GM23248 (cell line): ENCODE measurements at regions not wholly inside any gene's neighbourhood (a gene's known extent, or its start where the extent isn't known, plus 50 kb on each side); places are given as distances from the start of the nearest gene placed in this dataset. TPM values are rescaled to one million over a fixed set of nuclear protein-coding genes. Genes with fewer than 3 reads are reported as not detected.

Experiments used
- DNase-seq: peaks from one replicate; pipeline ENCODE4 v3.0.0-alpha.2; 2015
- H2AFZ ChIP-seq: fragments of 200-600 bp; sonication (generic); 2 replicates; pipeline ENCODE4 v1.6.1; 2016; ENCODE audit warnings: antibody characterized with exemption
- H3F3A ChIP-seq: fragments of 200-600 bp; sonication (generic); 2 replicates; pipeline ENCODE4 v1.6.1; 2016; ENCODE audit warnings: mild to moderate bottlenecking, antibody characterized with exemption, mixed run types; ENCODE audit not compliant: insufficient read depth
- H3K27ac ChIP-seq: fragments of 200-600 bp; sonication (generic); 2 replicates; pipeline ENCODE4 v1.5.1; 2016; ENCODE audit warnings: mild to moderate bottlenecking
- H3K27me3 ChIP-seq: fragments of 200-600 bp; sonication (generic); replicated peaks from 2 replicates; pipeline ENCODE4 v1.6.1; 2016; ENCODE audit warnings: mild to moderate bottlenecking; ENCODE audit not compliant: insufficient read depth
- H3K36me3 ChIP-seq: fragments of 200-600 bp; sonication (generic); 2 replicates; pipeline ENCODE4 v1.6.1; 2016; ENCODE audit warnings: low read depth, mild to moderate bottlenecking
- H3K4me1 ChIP-seq: fragments of 200-600 bp; sonication (generic); 2 replicates; pipeline ENCODE4 v1.6.1; 2016; ENCODE audit warnings: mild to moderate bottlenecking; ENCODE audit not compliant: insufficient read depth
- H3K4me2 ChIP-seq: fragments of 200-600 bp; sonication (generic); one replicate; pipeline ENCODE4 v1.6.1; 2016; ENCODE audit warnings: mild to moderate bottlenecking; ENCODE audit not compliant: unreplicated experiment
- H3K4me3 ChIP-seq: fragments of 200-600 bp; sonication (generic); 2 replicates; pipeline ENCODE4 v1.5.1; 2016; ENCODE audit warnings: mild to moderate bottlenecking
- H3K79me2 ChIP-seq: fragments of 200-600 bp; sonication (generic); 2 replicates; pipeline ENCODE4 v1.6.1; 2016; ENCODE audit warnings: mild to moderate bottlenecking; ENCODE audit not compliant: insufficient read depth
- H3K9ac ChIP-seq: fragments of 200-600 bp; sonication (generic); 2 replicates; pipeline ENCODE4 v1.6.1; 2016; ENCODE audit warnings: mild to moderate bottlenecking
- H3K9me2 ChIP-seq: fragments of 200-600 bp; sonication (generic); 2 replicates; pipeline ENCODE4 v1.6.1; 2016; ENCODE audit warnings: mixed run types, mild to moderate bottlenecking, moderate library complexity; ENCODE audit not compliant: insufficient read depth
- H3K9me3 ChIP-seq: fragments of 200-600 bp; sonication (generic); one replicate; pipeline ENCODE4 v1.6.1; 2017; ENCODE audit warnings: low read depth
- H4K20me1 ChIP-seq: fragments of 200-600 bp; sonication (generic); 2 replicates; pipeline ENCODE4 v1.6.0; 2016; ENCODE audit not compliant: insufficient read depth
- EZH2 ChIP-seq: fragments of 200-600 bp; sonication (generic); IDR thresholded peaks from 2 replicates; pipeline ENCODE4 v1.6.1; 2018; ENCODE audit warnings: antibody characterized with exemption, mild to moderate bottlenecking; ENCODE audit not compliant: insufficient read depth, poor library complexity, severe bottlenecking
- EZH2phosphoT487 ChIP-seq: fragments of 200-600 bp; sonication (generic); IDR thresholded peaks from 2 replicates; pipeline ENCODE4 v1.6.1; 2018; ENCODE audit warnings: antibody characterized with exemption, moderate library complexity, mild to moderate bottlenecking, low read depth; ENCODE audit not compliant: insufficient read depth
- WGBS, 2 experiments: methylation state at CpG; one replicate each; pipeline ENCODE4 v1.1.6; 2015 to 2017; ENCODE audit warnings: low lambda C conversion rate in 2 of 2, low coverage in 1 of 2; ENCODE audit errors: missing lambda C conversion rate in 2 of 2; 5-methylcytosine and 5-hydroxymethylcytosine counted together
- in situ Hi-C: fragments of 300-500 bp; cut with MboI; formaldehyde crosslinking; loops from 2 replicates; pipeline ENCODE4 v1.15.0; 2020
- microRNA-seq: library from miRNA; unstranded; fragments of <30 nt; microRNA quantifications from one replicate; pipeline ENCODE4, GENCODE V29; 2016; ENCODE audit warnings: borderline number of aligned reads
- small RNA-seq: library from RNA; depleted of rRNA; stranded (forward); fragments of <200 nt; gene quantifications from one replicate; pipeline ENCODE3, GENCODE V24; 2014; ENCODE audit warnings: low read depth, low replicate concordance

- H3K4me3 ChIP-seq: no peak overlapping the region
- no peaks in the 10 kb centered on the region for H3F3A ChIP-seq
- WGBS, 2 experiments: 36 to 43% methylated on average over 4 of the region's 4 CpGs
- no peak for TF ChIP-seq EZH2
- TF ChIP-seq EZH2phosphoT487: no peak
- no peak for DNase-seq
- H3K36me3 ChIP-seq: no peaks in the 10 kb centered on the region
- no peaks in the 10 kb centered on the region for H3K9me3 ChIP-seq
- no peaks in the 10 kb centered on the region for H4K20me1 ChIP-seq
- H3K9me2 ChIP-seq: no peaks in the 10 kb centered on the region
- H3K79me2 ChIP-seq: no peaks in the 10 kb centered on the region
- H3K4me2 ChIP-seq: no peak overlapping the region
- no peak overlapping the region for H2AFZ ChIP-seq
- no peaks in the 10 kb centered on the region for H3K4me1 ChIP-seq
- 0 out of 2 replicates have a peak, but pooled peaks cover 6% of the 10 kb centered on the region for H3K27me3 ChIP-seq
- H3K9ac ChIP-seq: no peak overlapping the region
- no peak overlapping the region for H3K27ac ChIP-seq
- in situ Hi-C loops: no loop called here
Observed at GRCh38 chr11:104222464-104222863, 58.5 kb upstream of the PDGFD start.

DNA sequence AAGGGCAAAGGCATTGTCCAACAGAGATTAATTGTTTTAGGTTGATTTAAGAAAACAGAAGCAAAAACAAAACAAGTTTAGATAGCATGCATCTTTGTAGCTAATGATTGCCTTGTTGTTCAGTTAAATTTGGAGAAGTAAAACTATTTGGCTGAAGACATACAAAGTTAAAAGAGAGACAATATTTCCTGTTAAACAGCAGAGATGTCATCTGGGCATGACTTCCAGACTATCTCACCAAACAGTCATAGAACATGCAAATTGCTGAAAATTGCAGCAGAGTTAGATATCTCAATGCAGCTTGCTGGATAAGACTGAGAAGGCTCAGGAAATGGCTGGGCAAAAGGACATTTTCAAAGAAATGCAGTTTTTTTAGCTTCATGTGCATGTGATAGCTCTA lies 57.5 kb upstream of the PDGFD start:
- H2AFZ ChIP-seq: no peak overlapping the region
- H3K79me2 ChIP-seq: no peaks in the 10 kb centered on the region
- H4K20me1 ChIP-seq: no peaks in the 10 kb centered on the region
- in situ Hi-C loops: no loop called here
- no peak overlapping the region for H3K27ac ChIP-seq
- H3K4me2 ChIP-seq: no peak overlapping the region
- no peaks in the 10 kb centered on the region for H3K4me1 ChIP-seq
- H3K4me3 ChIP-seq: no peak overlapping the region
- no peaks in the 10 kb centered on the region for H3K9me2 ChIP-seq
- 0 out of 2 replicates have a peak, but pooled peaks cover 6% of the 10 kb centered on the region for H3K27me3 ChIP-seq
- no peaks in the 10 kb centered on the region for H3F3A ChIP-seq
- TF ChIP-seq EZH2: no peak
- TF ChIP-seq EZH2phosphoT487: no peak
- no peaks in the 10 kb centered on the region for H3K36me3 ChIP-seq
- no peaks in the 10 kb centered on the region for H3K9me3 ChIP-seq
- H3K9ac ChIP-seq: no peak overlapping the region
- no peak for DNase-seq

- TF ChIP-seq EZH2 (no peak), EZH2phosphoT487 (no peak)
- H3K27ac ChIP-seq: no peak overlapping the region
- no peaks in the 10 kb centered on the region for H3K36me3 ChIP-seq
- no peaks in the 10 kb centered on the region for H3K4me1 ChIP-seq
- WGBS, 2 experiments: 2 to 22% methylated on average over 3 of the region's 3 CpGs
- peak; percentile 18 for DNase-seq
- H3K79me2 ChIP-seq: no peaks in the 10 kb centered on the region
- H4K20me1 ChIP-seq: no peaks in the 10 kb centered on the region
- H3K9ac ChIP-seq: no peak overlapping the region
- no peaks in the 10 kb centered on the region for H3F3A ChIP-seq
- no peak overlapping the region for H3K4me2 ChIP-seq
- no peaks in the 10 kb centered on the region for H3K9me2 ChIP-seq
- 0 out of 2 replicates have a peak, but pooled peaks cover 6% of the 10 kb centered on the region for H3K27me3 ChIP-seq
- in situ Hi-C loops: no loop called here
- no peak overlapping the region for H2AFZ ChIP-seq
- no peaks in the 10 kb centered on the region for H3K9me3 ChIP-seq
- H3K4me3 ChIP-seq: no peak overlapping the region
Observed at GRCh38 chr11:104219096-104219495, 55.1 kb upstream of the PDGFD start.

- Histone ChIP-seq H3K4me2 (no peak overlapping the region), H3K9me2 (no peaks in the 10 kb centered on the region), H3K36me3 (no peaks in the 10 kb centered on the region), H3K4me1 (no peaks in the 10 kb centered on the region), H3F3A (no peaks in the 10 kb centered on the region), H4K20me1 (no peaks in the 10 kb centered on the region), H3K4me3 (no peak overlapping the region), H3K79me2 (no peaks in the 10 kb centered on the region), H3K27ac (no peak overlapping the region), H3K9me3 (no peaks in the 10 kb centered on the region), H3K27me3 (no peaks in the 10 kb centered on the region), H2AFZ (no peak overlapping the region), H3K9ac (no peak overlapping the region)
- 19 to 23% methylated on average over 3 of the region's 3 CpGs for WGBS, 2 experiments
- TF ChIP-seq EZH2: no peak
- TF ChIP-seq EZH2phosphoT487: no peak
- in situ Hi-C loops: no loop called here
- DNase-seq: no peak
Observed at GRCh38 chr11:104214517-104214916, 50.6 kb upstream of the PDGFD start.

Small RNA genes lying in the stretch of these regions (microRNA-seq; reads per million reads assigned to microRNA genes)
- not detected for gene MIR7641-1

Small RNA genes lying in the stretch of these regions (small RNA-seq; reads per million reads assigned to genes)
- gene AP001485.1: not detected
- not detected for gene MIR7641-1
